GM18499 (cell line): ENCODE measurements at regions not wholly inside any gene's neighbourhood (a gene's known extent, or its start where the extent isn't known, plus 50 kb on each side); places are given as distances from the start of the nearest gene placed in this dataset.

Experiments used
- ATAC-seq: cut with Tn5 transposase; IDR thresholded peaks from one replicate; pipeline ENCODE4 v1.9.1; 2021; ENCODE audit warnings: moderate number of reproducible peaks; ENCODE audit not compliant: insufficient read depth, unreplicated experiment

- ATAC-seq = no peak
Measured at GRCh38 chr9:129323376-129323998, 145.4 kb upstream of the IER5L start.

GRCh38 chr9:129322641-129323375 is 144.7 kb upstream of the IER5L start:
- no peak for ATAC-seq

GRCh38 chr9:129322022-129322621 is 144.1 kb upstream of the IER5L start:
- ATAC-seq = no peak

- no peak for ATAC-seq
Measured at GRCh38 chr9:129321286-129322021, 143.4 kb upstream of the IER5L start.

- ATAC-seq = no peak
Measured at GRCh38 chr9:129320575-129321285, 142.7 kb upstream of the IER5L start.

- no peak for ATAC-seq
Measured at GRCh38 chr9:129319938-129320481, 141.9 kb upstream of the IER5L start.

GRCh38 chr9:129319076-129319937 is 141.2 kb upstream of the IER5L start:
- ATAC-seq = no peak

- no peak for ATAC-seq
Measured at GRCh38 chr9:129318121-129319075, 140.3 kb upstream of the IER5L start.

GRCh38 chr9:129317179-129318011 is 139.3 kb upstream of the IER5L start:
- ATAC-seq = no peak

GRCh38 chr9:129316281-129317030 is 138.4 kb upstream of the IER5L start:
- no peak for ATAC-seq

GRCh38 chr9:129313331-129313955 is 135.4 kb upstream of the IER5L start:
- no peak for ATAC-seq

GRCh38 chr9:129312251-129313122 is 134.4 kb upstream of the IER5L start:
- no peak for ATAC-seq

GRCh38 chr9:129311643-129312042 is 133.6 kb upstream of the IER5L start:
- no peak for ATAC-seq

GRCh38 chr9:129310666-129311350 is 132.7 kb upstream of the IER5L start:
- ATAC-seq = no peak

GRCh38 chr9:129309906-129310305 is 131.8 kb upstream of the IER5L start:
- no peak for ATAC-seq
